Cardiac fibroblast (primary cell): ENCODE measurements at regions not wholly inside any gene's neighbourhood (a gene's known extent, or its start where the extent isn't known, plus 50 kb on each side); places are given as distances from the start of the nearest gene placed in this dataset.

Source experiments
- DNase-seq, 2 donors: peaks; one replicate each; pipeline versions ENCODE4 v3.0.0 to v3.0.0-alpha.2; 2010; ENCODE audit warnings: low read depth in 2 of 2
- H3K4me3 ChIP-seq, 2 donors: replicated peaks in 1 of 2; 1 replicate in 1 of 2; 2 replicates in 1 of 2; pipeline ENCODE4 v1.5.1; 2011; ENCODE audit warnings: low read depth in 2 of 2, low read length in 2 of 2, mild to moderate bottlenecking in 2 of 2, moderate library complexity in 1 of 2
- CTCF ChIP-seq: IDR thresholded peaks from one replicate; pipeline ENCODE4 v1.5.1; 2011; ENCODE audit warnings: low read depth, mild to moderate bottlenecking, low read length, inconsistent platforms

- H3K4me3 ChIP-seq, result no peak overlapping the region
- no peak for DNase-seq
- no peak for TF ChIP-seq CTCF
Measured at GRCh38 chr12:18906395-18906794, 168.5 kb downstream of the CAPZA3 start.

- no peak overlapping the region for H3K4me3 ChIP-seq
- TF ChIP-seq CTCF, result no peak
- DNase-seq, result no peak
Measured at GRCh38 chr12:18907127-18907526, 169.2 kb downstream of the CAPZA3 start.

GRCh38 chr12:18907728-18908127, 169.8 kb downstream of the CAPZA3 start:
- DNase-seq, result no peak
- no peak overlapping the region for H3K4me3 ChIP-seq
- no peak for TF ChIP-seq CTCF

GRCh38 chr12:18908191-18908590, 170.3 kb downstream of the CAPZA3 start:
- H3K4me3 ChIP-seq, result no peak overlapping the region
- TF ChIP-seq CTCF, result no peak
- DNase-seq, result no peak

- no peak for DNase-seq
- no peak for TF ChIP-seq CTCF
- H3K4me3 ChIP-seq, result no peak overlapping the region
Measured at GRCh38 chr12:18919871-18920511, 182.1 kb downstream of the CAPZA3 start.

GRCh38 chr12:18922851-18923250, 184.9 kb downstream of the CAPZA3 start:
- no peak for TF ChIP-seq CTCF
- H3K4me3 ChIP-seq, result no peak overlapping the region
- DNase-seq, result no peak

GRCh38 chr12:18923721-18924120, 185.8 kb downstream of the CAPZA3 start:
- no peak for TF ChIP-seq CTCF
- DNase-seq, result no peak
- H3K4me3 ChIP-seq, result no peak overlapping the region
